D341Med (cell line): ENCODE measurements at regions not wholly inside any gene's neighbourhood (a gene's known extent, or its start where the extent isn't known, plus 50 kb on each side); places are given as distances from the start of the nearest gene placed in this dataset.
"Not testable (repeated sequence)": the region's sequence is repeated elsewhere in the genome, so short reads cannot be mapped to it uniquely, and the experiment has no call there.

Experiments used
- DNase-seq: peaks from one replicate; pipeline ENCODE4 v3.0.0; 2012; ENCODE audit warnings: low spot score

GRCh38 chr7:66539902-66540375 is 88.7 kb upstream of the KCTD7 start:
- no peak for DNase-seq

- no peak for DNase-seq
Observed at GRCh38 chr7:66542049-66542448, 86.6 kb upstream of the KCTD7 start.

- DNase-seq = no peak
Observed at GRCh38 chr7:66542528-66543269, 86.0 kb upstream of the KCTD7 start.

GRCh38 chr7:66549466-66549865 is 79.2 kb upstream of the KCTD7 start:
- no peak for DNase-seq

- DNase-seq = no peak
Observed at GRCh38 chr7:66553001-66553400, 75.7 kb upstream of the KCTD7 start.

- not testable (repeated sequence) for DNase-seq
Observed at GRCh38 chr7:66553675-66554074, 75.0 kb upstream of the KCTD7 start.

GRCh38 chr7:66554291-66554690 is 74.4 kb upstream of the KCTD7 start:
- DNase-seq = not testable (repeated sequence)

GRCh38 chr7:66554842-66555430 is 73.7 kb upstream of the KCTD7 start:
- not testable (repeated sequence) for DNase-seq

- no peak for DNase-seq
Observed at GRCh38 chr7:66556177-66556548, 72.5 kb upstream of the KCTD7 start.

GRCh38 chr7:66556549-66557213 is 72.0 kb upstream of the KCTD7 start:
- no peak for DNase-seq

- DNase-seq = peak; percentile 90
Observed at GRCh38 chr7:66557214-66558200, 71.2 kb upstream of the KCTD7 start.

GRCh38 chr7:66558201-66558641 is 70.5 kb upstream of the KCTD7 start:
- no peak for DNase-seq

GRCh38 chr7:66558660-66559465 is 69.8 kb upstream of the KCTD7 start:
- no peak for DNase-seq

- DNase-seq = no peak
Observed at GRCh38 chr7:66564045-66564444, 64.6 kb upstream of the KCTD7 start.

GRCh38 chr7:66570179-66570578 is 58.5 kb upstream of the KCTD7 start:
- DNase-seq = not testable (repeated sequence)

GRCh38 chr7:66571568-66571967 is 57.1 kb upstream of the KCTD7 start:
- no peak for DNase-seq

GRCh38 chr7:66573782-66574495 is 54.7 kb upstream of the KCTD7 start:
- not testable (repeated sequence) for DNase-seq

- not testable (repeated sequence) for DNase-seq
Observed at GRCh38 chr7:66574768-66575167, 53.9 kb upstream of the KCTD7 start.

GRCh38 chr7:66575398-66575797 is 53.3 kb upstream of the KCTD7 start:
- no peak for DNase-seq

- DNase-seq = no peak
Observed at GRCh38 chr7:66576646-66577045, 52.0 kb upstream of the KCTD7 start.
